ENCODE measurements at regions not wholly inside any gene's neighbourhood (a gene's known extent, or its start where the extent isn't known, plus 50 kb on each side); places are given as distances from the start of the nearest gene placed in this dataset.

DNA sequence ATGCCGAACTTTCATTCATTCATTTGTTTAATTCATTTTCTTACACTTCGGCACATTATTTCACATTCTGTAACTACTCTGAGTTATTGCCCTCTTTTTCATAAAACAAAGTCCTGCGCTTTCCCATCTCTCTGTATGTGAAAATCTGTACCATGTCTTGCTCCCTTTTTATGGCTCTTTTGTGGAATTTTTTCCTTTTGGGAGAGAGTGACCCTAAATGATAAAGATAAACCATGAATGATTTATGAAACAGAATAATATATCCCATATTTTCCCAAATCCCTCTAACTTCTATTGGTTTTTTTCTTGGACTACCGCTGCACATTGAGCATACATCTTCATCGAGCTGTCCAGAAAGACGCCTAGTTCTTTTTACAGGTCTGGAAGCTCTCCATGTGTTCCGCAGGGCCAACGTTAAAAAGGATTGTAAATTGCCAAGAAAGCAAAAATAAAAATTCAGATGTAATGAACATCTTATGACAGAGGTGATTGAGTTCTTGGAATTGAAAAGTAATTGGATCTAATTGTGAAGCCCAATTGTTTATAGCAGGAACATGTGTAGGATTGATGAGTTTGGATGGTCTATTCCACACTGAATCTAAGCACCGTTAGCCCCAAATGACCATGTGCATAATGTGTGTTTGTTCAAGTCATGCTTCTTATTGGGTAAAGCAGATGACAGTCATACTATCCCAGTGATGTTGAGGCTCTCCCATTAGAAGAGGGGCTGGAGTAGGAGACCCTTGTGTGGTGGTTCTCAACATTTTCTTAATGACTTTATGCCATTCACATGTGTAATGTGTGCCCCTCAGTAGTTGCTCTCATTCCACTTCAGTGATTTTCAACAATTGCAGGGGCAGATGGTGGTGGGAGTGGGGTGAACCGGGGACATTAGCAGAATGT, 378.9 kb downstream of the DLEU7 start:
- TF ChIP-seq CTCF (IDR thresholded peaks at IDR 0.05; ENCODE audit: insufficient read depth, low read depth, low read length), result no peak
- TF ChIP-seq EZH2 (IDR thresholded peaks at IDR 0.05; ENCODE audit: insufficient read depth, low read length), result no peak

Measured in astrocyte (in vitro differentiated cells and primary cell).